Panc1 (cell line): ENCODE measurements at regions not wholly inside any gene's neighbourhood (a gene's known extent, or its start where the extent isn't known, plus 50 kb on each side); places are given as distances from the start of the nearest gene placed in this dataset.

Source experiments
- CTCF ChIP-seq: fragments of 450-650 bp; IDR thresholded peaks from 2 replicates; pipeline ENCODE4 v1.5.1; 2017; ENCODE audit warnings: mild to moderate bottlenecking
- POLR2AphosphoS5 ChIP-seq: IDR thresholded peaks from 2 replicates; pipeline ENCODE4 v1.6.1; 2012; ENCODE audit warnings: mild to moderate bottlenecking, low read depth, low read length, moderate library complexity
- SIN3A ChIP-seq: IDR thresholded peaks from 2 replicates; pipeline ENCODE4 v1.6.1; 2012; ENCODE audit warnings: low read depth, mild to moderate bottlenecking, low read length, moderate library complexity, borderline replicate concordance; ENCODE audit not compliant: insufficient read depth
- TCF7L2 ChIP-seq: IDR thresholded peaks from 2 replicates; pipeline ENCODE4 v1.6.1; 2011; ENCODE audit warnings: mild to moderate bottlenecking, low read depth, low read length, inconsistent platforms

GRCh38 chr9:23598994-23599393 lies 227.0 kb downstream of the ELAVL2 start:
- TF ChIP-seq CTCF: no peak
- TF ChIP-seq SIN3A: no peak
- TF ChIP-seq POLR2AphosphoS5: no peak
- no peak for TF ChIP-seq TCF7L2
